GM18870 (cell line): ENCODE measurements at regions not wholly inside any gene's neighbourhood (a gene's known extent, or its start where the extent isn't known, plus 50 kb on each side); places are given as distances from the start of the nearest gene placed in this dataset.
"Not testable (repeated sequence)": the region's sequence is repeated elsewhere in the genome, so short reads cannot be mapped to it uniquely, and the experiment has no call there.

Experiments used
- ATAC-seq: cut with Tn5 transposase; IDR thresholded peaks from one replicate; pipeline ENCODE4 v1.9.1; 2021; ENCODE audit warnings: moderate library complexity; ENCODE audit not compliant: unreplicated experiment

DNA sequence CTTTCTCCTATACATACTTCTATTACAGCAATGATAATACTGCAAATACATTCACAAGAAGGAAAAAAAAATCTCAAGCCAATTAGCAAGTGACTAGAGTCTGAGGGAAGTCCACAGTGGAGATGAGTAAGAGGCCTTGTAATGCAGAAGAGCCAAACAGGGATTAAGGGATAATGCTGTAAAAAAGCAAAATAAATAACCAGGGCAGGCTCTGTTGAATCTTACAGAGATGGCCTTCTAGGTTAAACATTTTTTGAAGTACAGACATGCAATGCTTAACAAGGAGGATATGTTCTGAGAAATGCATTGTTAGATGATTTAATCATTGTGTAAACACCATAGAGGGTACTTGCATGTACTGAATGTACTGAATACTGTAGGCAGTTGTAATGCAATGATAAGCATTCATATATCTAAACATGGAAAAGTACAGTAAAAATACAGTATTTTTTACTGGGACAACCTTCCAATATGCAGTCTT lies 122.1 kb upstream of the RMDN2 start:
- no peak for ATAC-seq

DNA sequence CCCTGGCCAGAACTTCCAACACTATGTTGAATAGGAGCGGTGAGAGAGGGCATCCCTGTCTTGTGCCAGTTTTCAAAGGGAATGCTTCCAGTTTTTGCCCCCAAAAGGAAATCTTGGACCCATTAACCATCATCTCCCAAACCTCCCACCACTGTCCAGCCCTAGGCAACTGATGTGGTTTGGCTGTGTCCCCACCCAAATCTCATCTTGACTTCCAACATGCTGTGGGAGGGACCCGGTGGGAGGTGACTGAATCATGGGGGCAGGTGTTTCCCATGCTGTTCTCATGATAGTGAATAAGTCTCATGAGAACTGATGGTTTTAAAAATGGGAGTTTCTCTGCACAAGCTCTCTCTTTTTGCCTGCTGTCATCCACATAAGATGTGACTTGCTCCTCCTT lies 119.1 kb upstream of the RMDN2 start:
- not testable (repeated sequence) for ATAC-seq

DNA sequence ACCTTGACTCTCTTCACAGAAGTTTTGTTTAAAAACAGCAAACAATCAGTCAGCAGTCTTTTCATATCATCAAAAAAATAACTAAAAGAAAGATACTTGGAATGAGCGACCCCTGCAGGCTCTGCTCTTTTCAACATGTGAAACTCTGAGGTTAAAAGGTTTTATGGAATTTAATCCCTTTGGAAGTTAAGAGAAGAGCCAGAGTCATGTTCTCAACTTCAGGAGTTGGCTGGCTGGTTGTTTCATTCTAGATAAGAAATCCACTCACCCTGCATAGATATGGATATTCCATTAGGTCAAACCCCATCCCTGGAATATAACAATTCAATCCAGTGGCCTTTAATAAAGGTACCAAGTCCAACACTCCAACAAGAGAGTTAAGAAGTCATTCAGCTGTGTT lies 115.6 kb upstream of the RMDN2 start:
- ATAC-seq = no peak

DNA sequence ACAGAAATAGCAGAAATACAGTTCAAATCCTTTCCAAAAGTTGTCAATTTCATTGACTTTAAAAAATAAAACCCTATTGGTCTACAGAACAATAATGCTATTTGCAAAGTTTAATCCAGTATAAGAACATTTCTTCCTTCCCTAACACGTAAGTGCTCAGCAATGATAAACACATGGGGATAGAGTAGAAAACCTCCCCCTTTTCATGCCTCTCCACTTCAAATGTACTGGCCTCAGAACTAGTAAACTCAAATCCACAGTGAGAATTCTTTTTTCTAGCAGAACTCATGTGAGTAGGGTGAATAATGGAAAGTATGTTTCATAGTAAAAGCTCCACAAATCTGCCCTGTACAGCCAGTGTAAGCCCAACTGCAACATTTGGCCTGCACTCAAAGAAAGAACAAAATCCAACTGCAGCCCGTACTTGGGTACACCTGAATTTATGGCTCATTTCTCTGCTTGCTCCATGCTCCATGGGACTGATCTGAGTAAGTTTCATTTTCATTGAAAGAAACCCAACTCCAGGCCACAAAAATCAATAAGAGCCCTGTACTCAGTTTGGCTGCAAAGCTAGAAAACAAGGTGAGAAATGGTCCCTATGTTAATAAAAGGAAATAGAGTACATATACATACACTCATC lies 115.0 kb upstream of the RMDN2 start:
- no peak for ATAC-seq

DNA sequence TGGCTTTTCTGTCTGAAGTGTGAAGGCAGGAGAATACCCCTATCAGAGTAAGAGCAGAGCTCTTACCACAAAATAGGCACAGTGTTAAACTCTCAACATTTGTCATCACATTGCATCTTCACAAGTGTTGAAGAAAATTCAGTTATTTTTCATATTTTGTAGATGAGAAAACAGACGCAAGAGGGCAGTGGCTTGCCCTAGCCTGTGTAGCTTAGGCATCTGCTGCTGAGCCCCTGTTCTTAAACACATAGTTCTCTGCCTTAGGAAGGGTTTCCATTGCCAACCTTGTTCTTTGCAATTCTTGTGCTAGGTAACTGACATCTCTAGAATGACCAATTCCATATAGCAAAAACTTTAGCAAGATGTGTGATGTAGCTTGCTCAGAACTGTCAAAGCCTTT lies 112.7 kb upstream of the RMDN2 start:
- no peak for ATAC-seq

DNA sequence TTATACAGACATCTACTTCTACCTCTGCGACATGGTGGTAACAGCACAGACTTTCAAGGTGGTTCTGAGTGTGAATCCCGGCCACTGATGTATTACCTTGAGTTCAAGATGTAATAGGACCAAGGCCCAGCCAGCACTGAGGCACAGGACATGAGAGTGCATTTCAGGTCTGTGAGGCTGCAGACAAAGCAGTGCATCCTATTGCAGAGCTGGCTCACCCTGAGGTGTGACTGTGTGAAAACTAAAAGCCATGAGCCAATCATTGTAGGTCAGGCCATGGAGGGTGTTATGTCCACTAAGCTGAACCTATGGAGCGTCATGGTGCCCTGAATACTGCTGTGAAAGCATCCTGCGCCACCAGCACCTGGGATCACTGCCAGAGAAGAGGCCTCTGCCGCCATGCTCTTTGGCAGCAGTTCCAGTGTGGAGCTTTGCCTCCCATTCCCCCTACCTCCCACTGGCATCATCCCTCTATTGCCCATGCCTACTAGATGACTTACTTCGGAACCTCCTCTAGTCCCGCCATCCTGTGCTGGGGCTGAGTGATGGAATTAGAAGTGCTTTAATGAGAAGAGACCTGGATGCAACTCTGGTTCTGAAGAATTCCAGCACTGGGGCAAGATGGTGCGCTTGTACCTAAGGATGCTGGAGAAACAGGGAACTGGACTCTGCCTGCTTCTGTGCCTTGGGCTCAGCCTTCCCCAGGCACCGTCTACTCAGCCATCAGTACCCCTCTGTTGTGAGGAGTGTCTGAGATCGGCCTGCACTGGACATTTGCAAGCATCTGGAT lies 112.0 kb upstream of the RMDN2 start:
- no peak for ATAC-seq

DNA sequence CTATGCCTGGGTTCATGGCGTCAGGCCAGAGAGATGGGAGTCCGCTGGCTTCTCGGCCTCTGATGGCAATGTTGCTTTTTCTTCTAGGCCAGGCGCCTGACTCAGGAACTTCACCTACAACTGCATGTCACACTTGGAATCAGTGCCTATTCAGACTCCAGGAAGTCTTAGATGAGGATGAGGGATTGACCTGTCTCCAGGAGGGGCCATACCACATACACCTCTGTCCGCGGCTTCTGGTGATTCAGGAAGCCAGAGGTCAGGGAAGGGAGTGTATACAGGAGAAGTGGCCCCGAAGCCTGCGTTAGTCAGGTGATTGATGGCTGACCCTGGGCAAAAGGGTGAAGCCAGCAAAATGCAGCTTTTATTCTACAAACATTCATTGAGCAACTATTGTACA lies 109.1 kb upstream of the RMDN2 start:
- no peak for ATAC-seq

DNA sequence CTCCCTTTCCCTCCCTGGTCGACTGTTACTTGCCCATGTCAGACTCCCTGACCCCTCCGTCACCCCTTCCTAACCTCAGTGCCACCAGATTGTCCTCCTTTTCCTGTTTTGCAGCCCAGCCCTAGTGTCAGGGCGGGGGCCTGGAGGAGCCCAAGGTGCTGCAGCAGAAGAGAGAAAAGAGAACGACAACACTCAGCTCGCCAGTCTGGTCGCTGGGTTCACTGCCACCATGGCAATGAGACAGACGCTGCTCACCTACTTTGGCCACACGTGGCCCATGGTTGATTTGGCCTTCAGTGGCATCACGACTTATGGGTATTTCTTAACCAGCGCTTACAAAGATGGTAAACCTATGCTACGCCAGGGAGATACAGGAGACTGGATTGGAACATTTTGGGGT lies 108.4 kb upstream of the RMDN2 start:
- ATAC-seq = no peak

DNA sequence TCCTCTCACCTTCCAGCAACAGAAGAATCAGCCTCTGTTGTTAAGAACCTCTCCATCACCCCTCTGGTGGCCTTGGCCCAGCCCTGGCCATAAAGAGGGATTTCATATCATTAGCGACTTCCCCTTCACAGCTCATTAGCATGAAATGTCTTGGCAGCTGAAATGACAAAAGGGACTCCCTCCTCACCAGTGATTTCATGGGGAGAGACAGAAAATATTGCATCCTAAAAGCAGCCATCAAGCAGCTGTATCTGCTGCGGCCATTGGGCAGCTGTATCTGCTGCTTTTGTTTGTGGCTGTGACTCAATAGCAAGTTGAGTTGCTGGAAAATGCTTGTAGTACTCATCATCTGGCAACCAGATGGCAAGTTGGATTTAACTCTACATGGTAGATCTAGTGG lies 105.9 kb upstream of the RMDN2 start:
- ATAC-seq = no peak

DNA sequence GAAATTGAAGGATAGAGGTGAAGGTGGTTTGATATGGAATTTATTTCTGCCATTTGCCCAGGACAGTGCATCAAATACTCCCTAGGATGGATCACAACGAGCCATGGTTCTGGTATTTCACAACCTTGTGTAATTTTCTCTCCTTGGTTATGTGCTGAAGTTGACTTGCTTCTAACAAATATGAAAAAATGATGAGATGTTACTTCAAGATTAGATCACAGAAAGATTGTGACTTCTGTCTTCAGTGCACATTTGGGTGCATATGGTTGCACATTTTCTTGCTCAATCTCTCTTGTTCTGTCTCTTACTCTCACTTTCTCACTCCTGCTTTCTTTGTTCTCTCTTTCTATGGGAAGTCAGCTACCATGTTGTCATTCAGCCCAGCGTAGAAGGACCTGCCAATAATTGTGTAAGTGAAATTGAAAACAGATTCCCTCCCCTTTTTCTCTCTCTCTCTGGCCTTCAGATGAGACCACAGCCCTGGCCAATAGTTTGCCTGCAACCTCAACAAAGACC lies 104.6 kb upstream of the RMDN2 start:
- ATAC-seq = no peak

DNA sequence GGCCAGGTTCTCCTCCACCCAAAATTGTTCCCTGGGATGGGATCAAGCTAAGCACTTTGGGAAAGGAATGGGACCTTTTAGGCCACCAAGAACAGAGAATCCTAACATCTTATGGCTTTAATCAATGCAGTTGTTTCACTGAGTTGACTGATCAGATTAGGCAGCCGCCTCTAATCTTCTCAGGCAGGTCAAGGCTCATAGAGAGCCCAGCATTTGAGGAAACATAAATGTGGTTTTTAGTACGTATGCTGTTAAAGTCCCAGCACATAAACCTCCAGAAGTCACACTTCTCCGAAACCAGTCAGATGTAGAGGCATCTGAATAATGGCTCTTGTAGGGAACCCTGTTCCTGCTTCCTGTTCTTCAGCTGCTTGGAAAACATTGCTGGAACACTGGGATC lies 99.5 kb upstream of the RMDN2 start:
- ATAC-seq = no peak

DNA sequence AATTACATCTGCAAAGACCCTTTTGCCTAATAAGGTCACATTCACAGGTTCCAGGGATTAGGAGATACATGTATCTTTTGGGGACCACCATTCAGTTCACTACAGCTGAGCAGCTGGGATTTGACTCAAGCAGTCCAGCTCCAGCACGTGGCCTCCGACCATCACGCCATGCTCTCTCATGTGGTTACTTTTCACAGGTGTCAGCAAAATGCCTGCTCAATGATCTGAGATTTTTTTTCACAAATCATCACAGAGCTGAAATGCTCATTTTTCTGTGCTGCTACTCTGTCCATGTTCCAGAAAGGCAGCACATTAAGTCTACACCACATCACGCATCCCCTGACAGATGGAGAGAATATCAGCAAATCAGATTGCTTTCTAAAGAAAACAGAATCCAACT lies 98.5 kb upstream of the RMDN2 start:
- ATAC-seq = no peak

DNA sequence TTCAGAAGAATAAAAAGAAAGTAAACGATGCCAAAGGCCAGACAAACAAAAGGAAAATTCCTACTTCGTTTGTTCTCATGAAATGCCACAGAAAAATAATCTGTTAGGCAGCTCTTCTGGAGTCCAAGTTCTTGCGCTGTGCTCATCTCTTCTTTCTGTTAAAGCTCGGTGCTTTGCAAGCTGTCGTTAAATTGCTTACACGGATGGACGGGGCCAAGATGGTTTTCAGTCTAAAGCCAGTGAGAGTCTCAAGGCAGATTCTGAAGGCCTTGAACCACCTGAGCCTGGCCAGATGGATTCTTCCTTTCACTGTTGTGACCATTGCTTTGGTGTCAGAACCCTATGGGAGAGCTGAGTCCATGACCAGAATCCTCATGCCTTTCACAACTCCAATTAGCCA lies 97.6 kb upstream of the RMDN2 start:
- no peak for ATAC-seq

DNA sequence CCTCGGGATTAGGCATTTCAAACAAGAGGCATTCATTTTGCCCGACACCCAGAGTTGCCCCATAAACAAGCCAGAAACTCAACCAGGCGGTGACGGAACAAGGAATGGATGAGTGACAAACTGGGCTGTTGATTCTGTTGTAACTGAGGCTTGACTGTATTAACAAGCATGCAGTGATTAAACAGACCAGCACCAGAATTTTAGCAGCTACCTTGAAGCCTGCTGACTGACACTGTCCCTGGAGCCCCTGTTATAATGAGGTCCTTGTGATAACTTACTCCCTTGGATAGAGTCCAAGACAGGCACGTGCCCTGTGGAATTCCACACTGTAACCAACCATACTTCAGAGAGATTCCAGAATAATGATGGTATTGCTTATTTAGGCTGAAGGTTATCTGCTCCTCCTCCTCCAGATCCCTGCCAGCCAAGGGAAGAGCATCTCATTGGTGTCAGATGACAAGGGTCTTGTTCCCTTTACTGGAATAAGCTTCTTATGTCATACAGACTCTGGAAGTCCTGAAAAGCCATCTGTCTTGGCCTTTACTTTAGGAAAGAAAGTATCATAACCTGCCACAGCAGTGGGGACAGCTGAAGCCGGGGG lies 97.1 kb upstream of the RMDN2 start:
- no peak for ATAC-seq

DNA sequence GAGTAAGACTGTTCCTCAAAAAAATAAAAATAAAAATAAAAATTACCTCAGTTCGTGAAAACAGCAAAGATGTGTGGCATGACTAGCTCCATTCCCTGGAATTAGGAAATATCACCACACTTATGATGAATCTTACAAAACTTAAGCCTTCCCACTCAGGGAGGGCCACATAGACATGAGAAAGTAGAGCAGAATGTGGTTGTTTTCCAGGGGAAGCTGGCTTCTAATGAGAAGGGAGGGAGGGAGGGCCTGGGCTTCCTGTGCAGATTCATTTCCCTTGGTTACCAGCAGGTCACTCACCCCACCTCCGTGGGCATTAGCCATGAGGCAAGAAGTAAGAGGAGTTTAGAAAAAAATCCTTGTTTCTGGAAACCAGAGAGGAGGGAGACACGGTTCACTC lies 95.9 kb upstream of the RMDN2 start:
- ATAC-seq = no peak

DNA sequence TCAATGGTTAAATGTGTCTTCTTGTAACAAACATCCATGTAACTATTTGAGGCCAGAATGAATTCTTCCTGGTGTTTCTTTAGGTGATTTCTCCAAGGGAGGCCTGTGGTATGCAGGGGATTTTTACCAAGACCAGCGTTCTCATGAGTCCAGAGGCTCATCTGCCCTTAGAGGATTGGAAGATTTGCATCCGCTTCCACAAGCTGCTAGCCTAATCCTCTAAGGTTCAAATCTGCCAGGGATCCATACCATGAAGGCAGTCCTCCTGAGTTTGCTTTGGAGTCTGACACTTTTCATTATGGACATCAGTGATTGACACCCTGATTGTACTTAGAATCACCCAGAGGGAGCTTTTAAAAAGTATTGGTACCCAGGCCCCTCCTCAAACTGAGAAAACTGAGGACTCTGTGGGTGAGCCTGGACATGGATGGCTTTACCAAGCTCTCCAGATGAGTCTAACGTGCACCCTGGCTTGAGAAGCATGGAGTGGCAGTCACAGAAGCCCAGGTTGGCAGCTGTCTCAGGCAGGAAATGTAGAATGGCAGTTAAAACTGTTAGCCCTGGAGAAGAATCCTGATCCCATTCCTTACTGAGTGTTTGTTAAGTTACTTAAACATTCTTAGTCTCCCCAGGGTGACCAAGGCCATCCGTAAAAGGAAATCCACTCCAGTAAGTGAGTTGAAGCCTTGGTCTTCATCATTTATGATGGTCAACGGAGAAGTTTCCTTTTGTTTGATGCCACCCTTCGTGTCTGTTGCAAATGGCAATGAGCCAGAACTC lies 95.3 kb upstream of the RMDN2 start:
- no peak for ATAC-seq

DNA sequence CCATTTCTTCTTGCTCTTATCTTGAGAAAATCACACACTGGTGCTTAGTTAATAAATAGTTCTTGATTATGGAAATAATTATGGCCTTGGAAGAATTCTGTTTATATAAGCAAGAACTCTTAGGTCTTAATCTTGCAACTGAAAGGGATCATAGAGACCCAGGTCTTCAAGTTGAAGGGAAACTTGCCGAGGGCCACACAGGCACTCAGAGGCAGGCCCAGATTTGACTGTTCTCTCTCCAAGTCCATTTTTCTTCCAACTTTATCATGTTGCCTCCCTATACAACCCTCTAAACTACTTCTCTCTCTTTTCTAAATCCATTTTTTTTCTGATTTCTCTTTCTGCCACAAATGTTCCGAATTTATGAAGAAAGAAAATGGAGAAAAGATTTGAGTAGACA lies 94.5 kb upstream of the RMDN2 start:
- ATAC-seq = no peak

DNA sequence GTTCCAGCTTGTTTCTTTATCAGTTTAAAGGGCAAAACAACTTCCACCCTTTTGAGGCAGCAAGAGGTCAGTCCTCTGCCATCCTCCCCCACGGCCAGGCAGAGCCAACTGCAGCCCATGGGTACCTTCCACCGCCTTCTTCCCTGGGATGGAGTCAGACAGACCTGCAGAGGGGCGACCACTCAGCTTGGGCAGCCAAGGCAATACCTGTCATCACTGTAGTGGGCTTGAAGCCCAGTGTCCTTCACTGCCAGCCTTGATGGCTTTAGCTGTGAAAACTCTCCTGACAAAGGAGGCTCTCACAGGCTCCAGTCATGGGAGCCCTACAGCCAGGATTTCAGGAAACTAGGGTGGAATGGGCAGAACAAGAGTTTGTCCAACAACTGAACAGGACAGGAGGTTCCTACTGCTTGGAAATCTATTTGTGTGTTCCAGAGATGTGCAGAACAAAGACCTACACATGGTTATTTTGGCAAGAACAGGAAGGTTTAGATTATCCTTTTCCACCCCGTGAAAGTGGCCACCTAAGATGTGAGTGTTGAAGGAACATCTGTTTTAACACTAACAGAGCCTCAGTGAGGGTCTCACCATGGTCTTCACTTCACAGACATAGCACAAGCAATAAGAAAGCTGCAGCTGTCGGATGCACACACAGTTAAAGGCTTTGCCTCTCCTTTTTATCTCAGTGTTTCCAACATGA lies 93.9 kb upstream of the RMDN2 start:
- ATAC-seq = no peak

DNA sequence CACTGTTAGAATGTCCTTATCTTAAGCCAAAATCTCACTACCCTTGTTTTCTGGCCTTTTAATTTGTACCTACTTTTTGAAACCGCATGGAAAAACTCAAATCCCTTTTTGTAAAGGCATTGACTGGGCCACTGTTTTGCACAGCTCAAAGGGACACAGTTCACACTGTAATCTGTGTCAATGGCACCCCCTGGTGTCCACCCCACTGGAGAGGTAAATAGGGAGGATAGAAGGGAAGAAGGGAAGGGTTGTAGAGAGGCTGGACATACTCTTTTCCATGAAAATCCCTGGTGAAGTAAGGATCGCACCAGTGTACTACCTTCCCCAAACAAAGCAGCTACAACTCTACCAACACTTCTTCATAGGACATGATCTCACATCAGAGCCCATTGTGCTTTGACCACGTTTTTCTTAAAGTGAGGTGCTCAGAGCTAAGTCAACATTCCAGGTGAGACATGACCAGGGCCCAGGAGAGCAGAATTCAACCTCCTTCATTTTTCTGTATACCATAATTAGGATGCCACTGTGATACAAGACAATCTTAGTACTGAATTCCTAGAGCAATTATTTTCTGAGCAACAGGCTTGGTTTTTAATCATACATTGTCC lies 92.4 kb upstream of the RMDN2 start:
- no peak for ATAC-seq

DNA sequence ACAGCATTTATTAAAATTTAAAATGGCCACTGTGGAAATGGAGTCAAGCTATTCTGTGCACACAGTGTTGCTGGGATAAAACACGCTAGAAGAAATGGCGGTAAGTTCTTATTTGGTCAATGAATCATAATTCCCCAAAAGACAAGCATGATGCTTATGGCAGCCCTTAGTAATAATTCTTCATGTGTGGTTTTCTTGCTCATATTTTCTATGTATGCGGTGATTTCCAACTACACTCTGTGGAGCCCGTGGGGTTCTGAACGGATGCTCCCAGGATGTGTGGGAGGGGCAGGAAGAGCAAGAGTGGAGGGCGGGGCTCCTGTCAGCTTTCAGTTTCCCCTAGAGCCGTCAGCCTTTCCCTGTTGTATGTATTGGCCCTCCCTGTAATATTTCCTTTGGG lies 91.7 kb upstream of the RMDN2 start:
- ATAC-seq = no peak
